CD14-positive monocyte (primary cell): ENCODE measurements at regions not wholly inside any gene's neighbourhood (a gene's known extent, or its start where the extent isn't known, plus 50 kb on each side); places are given as distances from the start of the nearest gene placed in this dataset.

Source experiments
- DNase-seq, 3 donors: peaks; one replicate each; pipeline ENCODE4 v3.0.0-alpha.2; 2011 to 2022
- H2AFZ ChIP-seq: 2 replicates; pipeline ENCODE4 v1.6.0; 2012; ENCODE audit warnings: mild to moderate bottlenecking, low read depth, low read length, inconsistent platforms; ENCODE audit not compliant: insufficient read depth, poor library complexity, severe bottlenecking
- H3K27ac ChIP-seq, 2 donors: 1 replicate in 1 of 2; 2 replicates in 1 of 2; pipeline ENCODE4 v1.5.1; 2012 to 2013; ENCODE audit warnings: low read length in 2 of 2, control low read depth in 1 of 2, inconsistent platforms in 1 of 2, low read depth in 1 of 2, mild to moderate bottlenecking in 1 of 2
- H3K27me3 ChIP-seq, 2 donors: one replicate each; pipeline versions ENCODE4 v1.6.0 to v1.6.1; 2011 to 2013; ENCODE audit warnings: low read length in 2 of 2; ENCODE audit not compliant: control insufficient read depth in 2 of 2, insufficient read depth in 2 of 2
- H3K36me3 ChIP-seq, 2 donors: replicated peaks in 1 of 2; 1 replicate in 1 of 2; 2 replicates in 1 of 2; pipeline versions ENCODE4 v1.5.1 to v1.6.1; 2012 to 2013; ENCODE audit warnings: low read length in 2 of 2, control low read depth in 1 of 2, inconsistent platforms in 1 of 2, mild to moderate bottlenecking in 1 of 2; ENCODE audit not compliant: insufficient read depth in 2 of 2, control insufficient read depth in 1 of 2
- H3K4me1 ChIP-seq, 2 donors: 1 replicate in 1 of 2; 2 replicates in 1 of 2; pipeline versions ENCODE4 v1.5.1 to v1.6.1; 2012 to 2013; ENCODE audit warnings: low read length in 2 of 2, control low read depth in 1 of 2, inconsistent platforms in 1 of 2, mild to moderate bottlenecking in 1 of 2, moderate library complexity in 1 of 2; ENCODE audit not compliant: insufficient read depth in 2 of 2, control insufficient read depth in 1 of 2
- H3K4me2 ChIP-seq: replicated peaks from 2 replicates; pipeline ENCODE3; 2012; ENCODE audit warnings: low read length, moderate library complexity, mild to moderate bottlenecking; ENCODE audit not compliant: poor library complexity, severe bottlenecking; ENCODE audit errors: extremely low read depth
- H3K4me3 ChIP-seq, 3 experiments: fragments of 200-600 bp in 1 of 3; sonication (generic) in 1 of 3; replicated peaks in 1 of 3; 1 replicate in 2 of 3; 2 replicates in 1 of 3; pipeline ENCODE4 v1.5.1; 2011 to 2013; ENCODE audit warnings: low read length in 3 of 3, mild to moderate bottlenecking in 3 of 3, control low read depth in 2 of 3, low read depth in 2 of 3, inconsistent platforms in 1 of 3, moderate library complexity in 1 of 3
- H3K79me2 ChIP-seq: 2 replicates; pipeline ENCODE4 v1.6.0; 2012; ENCODE audit warnings: mild to moderate bottlenecking, control low read depth, inconsistent platforms, low read length, moderate library complexity; ENCODE audit not compliant: insufficient read depth
- H3K9ac ChIP-seq: 2 replicates; pipeline ENCODE4 v1.6.0; 2017; ENCODE audit warnings: low read length, mild to moderate bottlenecking; ENCODE audit not compliant: insufficient read depth, poor library complexity, severe bottlenecking
- H3K9me3 ChIP-seq, 2 donors: replicated peaks in 1 of 2; 1 replicate in 1 of 2; 2 replicates in 1 of 2; pipeline versions ENCODE4 v1.5.1 to v1.6.1; 2012 to 2013; ENCODE audit warnings: low read length in 2 of 2, control low read depth in 1 of 2; ENCODE audit not compliant: control insufficient read depth in 1 of 2, insufficient read depth in 1 of 2
- H4K20me1 ChIP-seq: 2 replicates; pipeline ENCODE4 v1.6.0; 2012; ENCODE audit warnings: mild to moderate bottlenecking, low read length, control low read depth, moderate library complexity; ENCODE audit not compliant: insufficient read depth
- H3K27ac Mint-ChIP-seq, 7 donors: one replicate each; pipeline ENCODE4 v1.8.0; 2020; ENCODE audit warnings: mild to moderate bottlenecking in 7 of 7, mixed read lengths in 7 of 7, moderate library complexity in 6 of 7, inconsistent platforms in 2 of 7
- H3K27me3 Mint-ChIP-seq, 3 donors: one replicate each; pipeline ENCODE4 v1.8.0; 2021 to 2022; ENCODE audit warnings: low read depth in 3 of 3, mild to moderate bottlenecking in 3 of 3, mixed read lengths in 3 of 3, moderate library complexity in 3 of 3, inconsistent platforms in 1 of 3
- H3K36me3 Mint-ChIP-seq, 2 donors: one replicate each; pipeline ENCODE4 v1.8.0; 2020; ENCODE audit warnings: mixed read lengths in 2 of 2, inconsistent platforms in 1 of 2, mild to moderate bottlenecking in 1 of 2
- H3K4me1 Mint-ChIP-seq: one replicate; pipeline ENCODE4 v1.8.0; 2020; ENCODE audit warnings: mild to moderate bottlenecking, mixed read lengths
- H3K4me3 Mint-ChIP-seq, 2 donors: one replicate each; pipeline ENCODE4 v1.8.0; 2020; ENCODE audit warnings: mild to moderate bottlenecking in 2 of 2, mixed read lengths in 2 of 2, moderate library complexity in 1 of 2
- H3K9me3 Mint-ChIP-seq, 7 donors: one replicate each; pipeline ENCODE4 v1.8.0; 2020 to 2022; ENCODE audit warnings: mixed read lengths in 7 of 7, mild to moderate bottlenecking in 6 of 7, moderate library complexity in 6 of 7, inconsistent platforms in 2 of 7
- CTCF ChIP-seq: fragments of 200-600 bp; IDR thresholded peaks from one replicate; pipeline ENCODE4 v1.8.0; 2022; ENCODE audit warnings: antibody characterized with exemption, mild to moderate bottlenecking
- WGBS: methylation state at CpG from one replicate; pipeline ENCODE4 v1.1.5; 2013; ENCODE audit warnings: missing lambda C conversion rate; ENCODE audit not compliant: insufficient coverage; 5-methylcytosine and 5-hydroxymethylcytosine counted together
- intact Hi-C, 2 donors: fragments of 100-400 bp; cut with micrococcal nuclease; formaldehyde crosslinking; loops; one replicate each; pipeline versions ENCODE4 v1.15.0 to v1.15.1; 2023

- Histone ChIP-seq H4K20me1 (no peaks in the 10 kb centered on the region), H3K9me3 (no peaks in the 10 kb centered on the region), H3K36me3 (no peaks in the 10 kb centered on the region), H3K27me3 (no peaks in the 10 kb centered on the region), H3K4me2 (no peak overlapping the region), H3K79me2 (no peaks in the 10 kb centered on the region), H2AFZ (no peak overlapping the region), H3K9ac (no peak overlapping the region), H3K27ac (no peak overlapping the region), H3K4me1 (no peaks in the 10 kb centered on the region), H3K4me3 (no peak overlapping the region)
- Mint-ChIP-seq H3K9me3 (peaks cover 0 to 2% (median 0%) of the 10 kb centered on the region in 7 donors), H3K36me3 (no peaks in the 10 kb centered on the region), H3K27me3 (peaks cover 6 to 7% (median 6%) of the 10 kb centered on the region in 3 donors), H3K27ac (no peak overlapping the region), H3K4me1 (no peaks in the 10 kb centered on the region), H3K4me3 (no peak overlapping the region)
- TF ChIP-seq CTCF, result no peak
- intact Hi-C loops, result no loop called here
- 66% methylated on average over 4 of the region's 5 CpGs for WGBS
- DNase-seq, result no peak
Observed at GRCh38 chr12:102549691-102550090, 69.3 kb upstream of the IGF1 start.

GRCh38 chr12:102548543-102548942, 68.2 kb upstream of the IGF1 start:
- Histone ChIP-seq H4K20me1 (no peaks in the 10 kb centered on the region), H3K4me1 (no peaks in the 10 kb centered on the region), H3K4me3 (no peak overlapping the region), H2AFZ (no peak overlapping the region), H3K9ac (no peak overlapping the region), H3K36me3 (no peaks in the 10 kb centered on the region), H3K79me2 (no peaks in the 10 kb centered on the region), H3K27ac (no peak overlapping the region), H3K27me3 (no peaks in the 10 kb centered on the region), H3K4me2 (no peak overlapping the region), H3K9me3 (no peaks in the 10 kb centered on the region)
- H3K4me3 Mint-ChIP-seq, result no peak overlapping the region
- no peaks in the 10 kb centered on the region for H3K4me1 Mint-ChIP-seq
- WGBS, result 64% methylated on average over 3 of the region's 3 CpGs
- H3K27me3 Mint-ChIP-seq, result peaks cover 4 to 6% (median 6%) of the 10 kb centered on the region in 3 donors
- no peak for DNase-seq
- H3K36me3 Mint-ChIP-seq, result no peaks in the 10 kb centered on the region
- no peak for TF ChIP-seq CTCF
- no peak overlapping the region for H3K27ac Mint-ChIP-seq
- peaks cover 0 to 2% (median 0%) of the 10 kb centered on the region in 7 donors for H3K9me3 Mint-ChIP-seq
- intact Hi-C loops, result no loop called here
